ENCODE measurements at regions not wholly inside any gene's neighbourhood (a gene's known extent, or its start where the extent isn't known, plus 50 kb on each side); places are given as distances from the start of the nearest gene placed in this dataset.

DNA sequence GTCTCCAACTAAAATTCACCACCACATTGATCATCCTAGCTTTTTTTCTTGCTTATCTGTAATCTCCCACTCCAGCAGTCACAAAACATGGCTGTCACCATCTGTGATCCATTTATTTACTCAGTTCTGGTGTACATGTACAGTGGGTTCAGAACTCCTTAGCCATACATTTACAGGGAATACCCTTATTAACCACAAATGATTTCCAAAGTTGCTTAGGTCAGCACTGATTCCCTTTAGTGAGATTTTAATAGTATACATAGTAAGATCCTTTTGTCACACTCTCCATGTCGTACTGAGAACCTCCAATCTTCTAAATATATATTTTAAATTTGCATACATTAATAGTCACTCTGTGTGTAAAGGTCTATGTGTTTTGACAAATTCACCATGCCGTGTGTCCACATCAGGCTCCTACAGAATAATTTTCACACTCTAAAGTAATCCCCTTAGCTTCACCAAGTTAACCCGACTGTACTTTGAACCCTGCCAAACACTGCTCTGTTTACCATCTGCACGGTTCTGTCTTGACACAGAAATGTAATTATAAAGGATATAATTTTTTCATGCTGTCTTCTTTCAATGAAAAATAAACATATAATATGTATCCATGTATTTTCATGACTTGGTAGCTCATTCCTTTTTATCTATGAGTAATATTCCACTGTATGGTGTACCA, 473.6 kb upstream of the ZP4 start:
- no peak for TF ChIP-seq POLR2A (IDR thresholded peaks at IDR 0.05)
- TF ChIP-seq, protein P1, sequence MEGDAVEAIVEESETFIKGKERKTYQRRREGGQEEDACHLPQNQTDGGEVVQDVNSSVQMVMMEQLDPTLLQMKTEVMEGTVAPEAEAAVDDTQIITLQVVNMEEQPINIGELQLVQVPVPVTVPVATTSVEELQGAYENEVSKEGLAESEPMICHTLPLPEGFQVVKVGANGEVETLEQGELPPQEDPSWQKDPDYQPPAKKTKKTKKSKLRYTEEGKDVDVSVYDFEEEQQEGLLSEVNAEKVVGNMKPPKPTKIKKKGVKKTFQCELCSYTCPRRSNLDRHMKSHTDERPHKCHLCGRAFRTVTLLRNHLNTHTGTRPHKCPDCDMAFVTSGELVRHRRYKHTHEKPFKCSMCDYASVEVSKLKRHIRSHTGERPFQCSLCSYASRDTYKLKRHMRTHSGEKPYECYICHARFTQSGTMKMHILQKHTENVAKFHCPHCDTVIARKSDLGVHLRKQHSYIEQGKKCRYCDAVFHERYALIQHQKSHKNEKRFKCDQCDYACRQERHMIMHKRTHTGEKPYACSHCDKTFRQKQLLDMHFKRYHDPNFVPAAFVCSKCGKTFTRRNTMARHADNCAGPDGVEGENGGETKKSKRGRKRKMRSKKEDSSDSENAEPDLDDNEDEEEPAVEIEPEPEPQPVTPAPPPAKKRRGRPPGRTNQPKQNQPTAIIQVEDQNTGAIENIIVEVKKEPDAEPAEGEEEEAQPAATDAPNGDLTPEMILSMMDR (IDR thresholded peaks at IDR 0.05), result no peak

All from adrenal gland (tissue), 5 donors.